ENCODE measurements at regions not wholly inside any gene's neighbourhood (a gene's known extent, or its start where the extent isn't known, plus 50 kb on each side); places are given as distances from the start of the nearest gene placed in this dataset.
"Not testable (repeated sequence)": the region's sequence is repeated elsewhere in the genome, so short reads cannot be mapped to it uniquely, and the experiment has no call there.

DNA sequence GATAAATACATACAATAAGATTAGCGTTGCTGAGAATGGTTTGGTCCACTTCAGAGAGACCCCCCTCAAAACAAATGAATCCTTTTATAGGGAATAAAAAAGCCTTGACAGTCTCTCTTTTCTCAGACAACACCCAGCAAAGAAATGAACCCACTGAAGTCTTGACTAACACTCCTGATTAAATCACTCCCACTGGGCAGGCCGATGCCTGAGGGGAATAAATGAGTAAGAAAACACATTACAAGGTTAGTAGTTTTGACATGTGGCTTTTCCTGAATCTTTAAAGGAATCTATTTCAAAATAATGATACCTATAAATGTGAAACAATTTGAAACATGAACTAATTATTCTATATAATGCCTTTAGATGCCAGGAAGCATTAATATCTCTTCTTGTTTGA lies 146.9 kb upstream of the POGK start:
- no peak overlapping the region for H3K27ac ChIP-seq
- H3K9me3 ChIP-seq = no peaks in the 10 kb centered on the region
- in situ Hi-C loops (cut with MboI; ENCODE audit: low sequenced_read_pairs in 4 of 4) = no loop called here
- TF ChIP-seq, protein P1, sequence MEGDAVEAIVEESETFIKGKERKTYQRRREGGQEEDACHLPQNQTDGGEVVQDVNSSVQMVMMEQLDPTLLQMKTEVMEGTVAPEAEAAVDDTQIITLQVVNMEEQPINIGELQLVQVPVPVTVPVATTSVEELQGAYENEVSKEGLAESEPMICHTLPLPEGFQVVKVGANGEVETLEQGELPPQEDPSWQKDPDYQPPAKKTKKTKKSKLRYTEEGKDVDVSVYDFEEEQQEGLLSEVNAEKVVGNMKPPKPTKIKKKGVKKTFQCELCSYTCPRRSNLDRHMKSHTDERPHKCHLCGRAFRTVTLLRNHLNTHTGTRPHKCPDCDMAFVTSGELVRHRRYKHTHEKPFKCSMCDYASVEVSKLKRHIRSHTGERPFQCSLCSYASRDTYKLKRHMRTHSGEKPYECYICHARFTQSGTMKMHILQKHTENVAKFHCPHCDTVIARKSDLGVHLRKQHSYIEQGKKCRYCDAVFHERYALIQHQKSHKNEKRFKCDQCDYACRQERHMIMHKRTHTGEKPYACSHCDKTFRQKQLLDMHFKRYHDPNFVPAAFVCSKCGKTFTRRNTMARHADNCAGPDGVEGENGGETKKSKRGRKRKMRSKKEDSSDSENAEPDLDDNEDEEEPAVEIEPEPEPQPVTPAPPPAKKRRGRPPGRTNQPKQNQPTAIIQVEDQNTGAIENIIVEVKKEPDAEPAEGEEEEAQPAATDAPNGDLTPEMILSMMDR (IDR thresholded peaks at IDR 0.05 in 4 of 5, conservative IDR thresholded peaks at IDR 0.05 in 1 of 5) = no peak
- TF ChIP-seq POLR2A (IDR thresholded peaks at IDR 0.05) = no peak
- DNase-seq = no peak
- H3K27me3 ChIP-seq = no peaks in the 10 kb centered on the region
- ATAC-seq = no peak
- intact Hi-C loops (cut with DNase I; ENCODE audit: low total_unique reads) = no loop called here
- H3K36me3 ChIP-seq = no peaks in the 10 kb centered on the region
- H3K4me3 ChIP-seq = no peak overlapping the region
- H3K4me1 ChIP-seq = no peaks in the 10 kb centered on the region

- no peak for TF ChIP-seq POLR2A (IDR thresholded peaks at IDR 0.05)
- TF ChIP-seq, protein P1 (IDR thresholded peaks at IDR 0.05 in 4 of 5, conservative IDR thresholded peaks at IDR 0.05 in 1 of 5) = no peak
- ATAC-seq (no peak), DNase-seq (no peak)
These were observed 146.1 kb upstream of the POGK start for GRCh38 chr1:166693158-166693557.

DNA sequence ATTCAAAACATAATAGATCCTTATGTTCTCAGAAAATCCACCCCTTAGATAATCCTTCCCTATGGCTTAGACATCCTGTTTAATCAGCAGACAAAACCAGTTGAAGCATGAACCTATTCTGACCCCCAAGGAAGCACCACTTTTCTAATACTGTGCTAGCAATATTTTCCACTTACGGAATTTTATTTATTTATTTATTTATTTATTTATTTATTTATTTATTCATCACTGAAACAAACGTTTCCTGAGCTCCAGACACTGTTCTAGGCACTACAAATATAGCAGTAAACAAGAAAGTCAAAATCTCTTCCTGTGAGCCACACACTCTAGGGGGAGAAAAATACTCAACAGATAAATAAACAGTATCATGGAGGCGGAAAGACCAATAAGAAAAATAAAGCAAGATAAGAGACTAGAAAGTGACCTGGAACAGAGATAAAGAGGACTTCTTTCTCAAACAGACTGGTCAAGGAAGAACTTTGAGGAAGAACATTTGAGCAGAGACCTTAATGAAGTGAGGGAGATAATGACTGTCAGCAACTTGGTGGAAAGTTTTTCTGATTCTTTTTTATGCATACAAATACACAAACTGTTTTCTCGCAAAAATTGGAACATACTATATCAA lies 145.5 kb upstream of the POGK start:
- no peak overlapping the region for H3K27ac ChIP-seq
- ATAC-seq (no peak), DNase-seq (no peak)
- H3K4me1 ChIP-seq = no peaks in the 10 kb centered on the region
- no peaks in the 10 kb centered on the region for H3K27me3 ChIP-seq
- in situ Hi-C loops (cut with MboI; ENCODE audit: low sequenced_read_pairs in 4 of 4) (no loop called here), intact Hi-C loops (cut with DNase I; ENCODE audit: low total_unique reads) (no loop called here)
- no peak overlapping the region for H3K4me3 ChIP-seq
- H3K36me3 ChIP-seq = no peaks in the 10 kb centered on the region
- H3K9me3 ChIP-seq = no peaks in the 10 kb centered on the region
- TF ChIP-seq, protein P1 (IDR thresholded peaks at IDR 0.05 in 4 of 5, conservative IDR thresholded peaks at IDR 0.05 in 1 of 5) = no peak
- TF ChIP-seq POLR2A (IDR thresholded peaks at IDR 0.05) = no peak

More at GRCh38 chr1:166693158-166693557, 146.1 kb upstream of the POGK start:
- Histone ChIP-seq H3K4me1 (no peaks in the 10 kb centered on the region), H3K27me3 (no peaks in the 10 kb centered on the region), H3K4me3 (no peak overlapping the region), H3K27ac (no peak overlapping the region), H3K36me3 (no peaks in the 10 kb centered on the region), H3K9me3 (no peaks in the 10 kb centered on the region)
- intact Hi-C loops (cut with DNase I; ENCODE audit: low total_unique reads) = no loop called here
- in situ Hi-C loops (cut with MboI; ENCODE audit: low sequenced_read_pairs in 4 of 4) = no loop called here

DNA sequence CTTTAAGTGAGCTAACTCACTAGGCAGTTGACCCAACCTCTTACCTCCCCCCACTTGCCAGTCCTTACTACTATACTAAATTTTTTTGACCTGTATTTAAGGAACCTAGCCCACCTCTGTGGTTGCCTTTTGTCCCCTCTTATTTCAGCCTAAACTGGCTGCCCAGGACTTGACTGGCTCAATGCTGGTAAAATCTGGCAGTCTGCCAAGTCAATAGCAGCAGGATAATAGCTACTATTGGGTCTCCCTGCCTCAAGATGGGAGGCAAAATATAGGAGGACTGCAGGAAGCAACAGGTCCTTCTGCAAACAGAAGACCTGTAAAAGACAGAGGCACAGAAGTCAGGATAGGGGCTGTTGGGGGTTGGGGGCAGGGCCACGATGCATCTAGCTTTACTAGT lies 144.2 kb upstream of the POGK start:
- DNase-seq = no peak
- no peaks in the 10 kb centered on the region for H3K27me3 ChIP-seq
- no peak overlapping the region for H3K27ac ChIP-seq
- in situ Hi-C loops (cut with MboI; ENCODE audit: low sequenced_read_pairs in 4 of 4) = no loop called here
- no peak for ATAC-seq
- H3K4me3 ChIP-seq = no peak overlapping the region
- no peaks in the 10 kb centered on the region for H3K9me3 ChIP-seq
- no peak for TF ChIP-seq POLR2A (IDR thresholded peaks at IDR 0.05)
- TF ChIP-seq, protein P1 (IDR thresholded peaks at IDR 0.05 in 4 of 5, conservative IDR thresholded peaks at IDR 0.05 in 1 of 5) = no peak
- H3K36me3 ChIP-seq = no peaks in the 10 kb centered on the region
- intact Hi-C loops (cut with DNase I; ENCODE audit: low total_unique reads) = no loop called here
- no peaks in the 10 kb centered on the region for H3K4me1 ChIP-seq

DNA sequence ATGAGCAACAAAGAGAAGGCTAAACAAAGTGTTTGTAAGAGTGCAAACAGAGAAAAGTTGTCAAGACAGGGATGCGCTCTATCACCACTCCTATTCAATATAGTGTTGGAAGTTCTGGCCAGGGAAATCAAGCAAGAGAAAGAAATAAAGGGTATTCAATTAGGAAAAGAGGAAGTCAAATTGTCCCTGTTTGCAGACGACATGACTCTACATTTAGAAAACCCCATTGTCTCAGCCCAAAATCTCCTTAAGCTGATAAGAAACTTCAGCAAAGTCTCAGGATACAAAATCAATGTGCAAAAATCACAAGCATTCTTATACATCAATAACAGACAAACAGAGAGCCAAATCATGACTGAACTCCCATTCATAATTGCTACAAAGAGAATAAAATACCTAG lies 143.4 kb upstream of the POGK start:
- intact Hi-C loops (cut with DNase I; ENCODE audit: low total_unique reads); H3K4me1 ChIP-seq; H3K27ac ChIP-seq; H3K36me3 ChIP-seq; H3K9me3 ChIP-seq; in situ Hi-C loops (cut with MboI; ENCODE audit: low sequenced_read_pairs in 4 of 4); ATAC-seq; H3K27me3 ChIP-seq; H3K4me3 ChIP-seq; DNase-seq: not testable (repeated sequence)

All from gastrocnemius medialis (tissue), 4 donors.